WTC11 (cell line): ENCODE measurements at regions not wholly inside any gene's neighbourhood (a gene's known extent, or its start where the extent isn't known, plus 50 kb on each side); places are given as distances from the start of the nearest gene placed in this dataset.

Experiments
- ATAC-seq: fragments of 200-7000 bp; cut with Tn5 transposase; 2 replicates; pipeline ENCODE4 v1.10.0; 2021; ENCODE audit warnings: mild to moderate bottlenecking, moderate library complexity
- CTCF ChIA-PET: fragments of 300-600 bp; sonication (Branson Sonifier 250); formaldehyde crosslinking; loops from one replicate; lab custom pipeline; 2021; ENCODE audit warnings: antibody characterized with exemption; lab: Charles Lee
- POLR2A ChIA-PET: fragments of 350-600 bp; sonication (Branson Sonifier 250); formaldehyde crosslinking; loops from one replicate; lab custom pipeline; 2021; ENCODE audit warnings: antibody characterized with exemption; lab: Charles Lee
- DNase-seq: peaks from one replicate; pipeline ENCODE4 v3.0.0; 2021; ENCODE audit warnings: low spot score
- H3K27ac Mint-ChIP-seq: 2 replicates; pipeline ENCODE4 v1.8.0; 2021; ENCODE audit warnings: mixed read lengths
- H3K27me3 Mint-ChIP-seq: 2 replicates; pipeline ENCODE4 v1.8.0; 2021; ENCODE audit warnings: low read depth, mild to moderate bottlenecking, moderate library complexity, mixed read lengths
- H3K36me3 Mint-ChIP-seq: 2 replicates; pipeline ENCODE4 v1.8.0; 2021; ENCODE audit warnings: mixed read lengths
- H3K4me1 Mint-ChIP-seq: 2 replicates; pipeline ENCODE4 v1.8.0; 2022; ENCODE audit warnings: mixed read lengths
- H3K4me3 Mint-ChIP-seq: 2 replicates; pipeline ENCODE4 v1.8.0; 2021; ENCODE audit warnings: mild to moderate bottlenecking, moderate library complexity, mixed read lengths
- H3K9me3 Mint-ChIP-seq: 2 replicates; pipeline ENCODE4 v1.8.0; 2021; ENCODE audit warnings: mixed read lengths
- CREB1 ChIP-seq: sonication (generic); formaldehyde crosslinking; IDR thresholded peaks from 2 replicates; pipeline ENCODE4 v1.8.0; 2023; ENCODE audit warnings: mild to moderate bottlenecking, missing genetic modification reagents
- E2F4 ChIP-seq: sonication (generic); formaldehyde crosslinking; IDR thresholded peaks from 2 replicates; pipeline ENCODE4 v1.8.1; 2022; ENCODE audit warnings: low read depth, mild to moderate bottlenecking, moderate library complexity, missing genetic modification reagents, borderline replicate concordance
- ELF4 ChIP-seq: sonication (generic); formaldehyde crosslinking; IDR thresholded peaks from 2 replicates; pipeline ENCODE4 v1.8.1; 2022; ENCODE audit warnings: low read depth, mild to moderate bottlenecking, moderate library complexity, missing genetic modification reagents
- ETV6 ChIP-seq: sonication (generic); formaldehyde crosslinking; IDR thresholded peaks from 2 replicates; pipeline ENCODE4 v1.8.1; 2022; ENCODE audit warnings: mild to moderate bottlenecking, missing genetic modification reagents
- GABPB1 ChIP-seq: sonication (generic); formaldehyde crosslinking; IDR thresholded peaks from 2 replicates; pipeline ENCODE4 v1.8.1; 2023; ENCODE audit warnings: mild to moderate bottlenecking, missing genetic modification reagents
- GRHL2 ChIP-seq: fragments of 250-450 bp; sonication (Bioruptor Pico); IDR thresholded peaks from 2 replicates; pipeline ENCODE4 v1.8.0; 2022; ENCODE audit warnings: mild to moderate bottlenecking, moderate library complexity; ENCODE audit not compliant: insufficient replicate concordance, severe bottlenecking
- IRF2 ChIP-seq: sonication (generic); formaldehyde crosslinking; IDR thresholded peaks from 2 replicates; pipeline ENCODE4 v1.8.0; 2022; ENCODE audit warnings: low read depth, missing genetic modification reagents, borderline replicate concordance
- JAZF1 ChIP-seq: fragments of 250-450 bp; sonication (Bioruptor Pico); IDR thresholded peaks from 2 replicates; pipeline ENCODE4 v1.9.0; 2021; ENCODE audit warnings: moderate library complexity, mild to moderate bottlenecking, inconsistent platforms
- KAT7 ChIP-seq: sonication (generic); formaldehyde crosslinking; IDR thresholded peaks from 2 replicates; pipeline ENCODE4 v1.8.1; 2023; ENCODE audit warnings: missing genetic modification reagents, mild to moderate bottlenecking, borderline replicate concordance
- MAX ChIP-seq: sonication (generic); formaldehyde crosslinking; IDR thresholded peaks from 2 replicates; pipeline ENCODE4 v1.8.0; 2022; ENCODE audit warnings: mild to moderate bottlenecking, missing genetic modification reagents
- MLX ChIP-seq: sonication (generic); formaldehyde crosslinking; IDR thresholded peaks from 2 replicates; pipeline ENCODE4 v1.8.1; 2023; ENCODE audit warnings: mild to moderate bottlenecking, missing genetic modification reagents, moderate library complexity
- NFE2L1 ChIP-seq: sonication (generic); formaldehyde crosslinking; IDR thresholded peaks from 2 replicates; pipeline ENCODE4 v1.8.1; 2023; ENCODE audit warnings: missing genetic modification reagents
- NFYB ChIP-seq: sonication (generic); formaldehyde crosslinking; conservative IDR thresholded peaks from 2 replicates; pipeline ENCODE4 v1.8.0; 2022; ENCODE audit warnings: low read depth, missing genetic modification reagents
- NR3C1 ChIP-seq: sonication (generic); formaldehyde crosslinking; conservative IDR thresholded peaks from 2 replicates; pipeline ENCODE4 v1.8.1; 2023; ENCODE audit warnings: low read depth, mild to moderate bottlenecking, missing genetic modification reagents
- RELA ChIP-seq: sonication (generic); formaldehyde crosslinking; IDR thresholded peaks from 2 replicates; pipeline ENCODE4 v1.8.1; 2022; ENCODE audit warnings: missing genetic modification reagents, mild to moderate bottlenecking, borderline replicate concordance
- SMAD3 ChIP-seq: sonication (generic); formaldehyde crosslinking; IDR thresholded peaks from 2 replicates; pipeline ENCODE4 v1.8.0; 2022; ENCODE audit warnings: missing genetic modification reagents, mild to moderate bottlenecking, borderline replicate concordance
- SOX15 ChIP-seq: fragments of 250-450 bp; sonication (Bioruptor Pico); IDR thresholded peaks from 2 replicates; pipeline ENCODE4 v1.9.0; 2021; ENCODE audit warnings: mild to moderate bottlenecking
- TEAD1 ChIP-seq: sonication (generic); formaldehyde crosslinking; IDR thresholded peaks from 2 replicates; pipeline ENCODE4 v1.8.0; 2022; ENCODE audit warnings: mild to moderate bottlenecking, missing genetic modification reagents
- ZBTB21 ChIP-seq: sonication (generic); formaldehyde crosslinking; IDR thresholded peaks from 2 replicates; pipeline ENCODE4 v1.8.1; 2023; ENCODE audit warnings: mild to moderate bottlenecking, missing genetic modification reagents, borderline replicate concordance
- ZNF138 ChIP-seq: sonication (generic); formaldehyde crosslinking; conservative IDR thresholded peaks from 2 replicates; pipeline ENCODE4 v1.8.1; 2022; ENCODE audit warnings: mild to moderate bottlenecking, moderate library complexity, missing genetic modification reagents
- ZNF263 ChIP-seq: sonication (generic); formaldehyde crosslinking; IDR thresholded peaks from 2 replicates; pipeline ENCODE4 v1.8.1; 2022; ENCODE audit warnings: low read depth, mild to moderate bottlenecking, moderate library complexity, missing genetic modification reagents
- ZNF512 ChIP-seq: sonication (generic); formaldehyde crosslinking; IDR thresholded peaks from 2 replicates; pipeline ENCODE4 v1.8.1; 2022; ENCODE audit warnings: missing genetic modification reagents, borderline replicate concordance
- TF ChIP-seq, protein P1 (sequence below): sonication (generic); formaldehyde crosslinking; IDR thresholded peaks from 2 replicates; pipeline ENCODE4 v1.8.0; 2022; ENCODE audit warnings: mild to moderate bottlenecking, missing genetic modification reagents
- TF ChIP-seq, protein P2 (sequence below): fragments of 250-450 bp; sonication (Bioruptor Pico); conservative IDR thresholded peaks from 2 replicates; pipeline ENCODE4 v1.9.0; 2021; ENCODE audit warnings: mild to moderate bottlenecking
- TF ChIP-seq, protein P3 (sequence below): sonication (generic); formaldehyde crosslinking; IDR thresholded peaks from 2 replicates; pipeline ENCODE4 v1.8.1; 2023; ENCODE audit warnings: mild to moderate bottlenecking, moderate library complexity, missing genetic modification reagents
- TF ChIP-seq, protein P4 (sequence below): fragments of 250-450 bp; sonication (Bioruptor Pico); IDR thresholded peaks from 2 replicates; pipeline ENCODE4 v1.9.0; 2021; ENCODE audit warnings: mild to moderate bottlenecking

DNA sequence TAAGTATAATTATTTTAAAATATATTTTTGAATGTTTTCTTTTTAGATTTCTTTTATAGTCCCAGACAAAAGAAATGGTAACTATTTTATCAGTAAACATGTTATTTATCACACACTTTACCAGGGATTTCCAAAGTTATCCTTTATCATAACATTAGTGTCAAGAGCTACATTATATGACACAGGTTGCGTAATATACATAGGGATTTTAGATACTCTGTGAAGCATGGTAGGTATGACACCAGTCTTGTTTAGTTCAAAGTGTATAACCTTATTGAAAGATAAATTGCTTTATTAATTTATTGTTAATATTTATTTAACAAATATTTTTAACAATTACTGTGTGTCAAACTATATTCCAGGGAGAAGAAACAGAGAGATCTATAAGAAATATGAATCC, 163.3 kb upstream of the PABPC4L start:
- no peaks in the 10 kb centered on the region for H3K27me3 Mint-ChIP-seq
- no peak for DNase-seq
- H3K4me3 Mint-ChIP-seq = no peak overlapping the region
- no peak for TF ChIP-seq MLX (CRISPR knock-in tag)
- TF ChIP-seq SOX15 (CRISPR knock-in tag) = no peak
- TF ChIP-seq ZNF512 (CRISPR knock-in tag) = no peak
- no peak for TF ChIP-seq E2F4 (CRISPR knock-in tag)
- no peak for TF ChIP-seq IRF2 (CRISPR knock-in tag)
- TF ChIP-seq SMAD3 (CRISPR knock-in tag) = no peak
- TF ChIP-seq ZNF138 (CRISPR knock-in tag) = no peak
- TF ChIP-seq NR3C1 = no peak
- TF ChIP-seq, protein P1, sequence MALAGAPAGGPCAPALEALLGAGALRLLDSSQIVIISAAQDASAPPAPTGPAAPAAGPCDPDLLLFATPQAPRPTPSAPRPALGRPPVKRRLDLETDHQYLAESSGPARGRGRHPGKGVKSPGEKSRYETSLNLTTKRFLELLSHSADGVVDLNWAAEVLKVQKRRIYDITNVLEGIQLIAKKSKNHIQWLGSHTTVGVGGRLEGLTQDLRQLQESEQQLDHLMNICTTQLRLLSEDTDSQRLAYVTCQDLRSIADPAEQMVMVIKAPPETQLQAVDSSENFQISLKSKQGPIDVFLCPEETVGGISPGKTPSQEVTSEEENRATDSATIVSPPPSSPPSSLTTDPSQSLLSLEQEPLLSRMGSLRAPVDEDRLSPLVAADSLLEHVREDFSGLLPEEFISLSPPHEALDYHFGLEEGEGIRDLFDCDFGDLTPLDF = no peak
- TF ChIP-seq TEAD1 (CRISPR knock-in tag) = no peak
- TF ChIP-seq, protein P2, sequence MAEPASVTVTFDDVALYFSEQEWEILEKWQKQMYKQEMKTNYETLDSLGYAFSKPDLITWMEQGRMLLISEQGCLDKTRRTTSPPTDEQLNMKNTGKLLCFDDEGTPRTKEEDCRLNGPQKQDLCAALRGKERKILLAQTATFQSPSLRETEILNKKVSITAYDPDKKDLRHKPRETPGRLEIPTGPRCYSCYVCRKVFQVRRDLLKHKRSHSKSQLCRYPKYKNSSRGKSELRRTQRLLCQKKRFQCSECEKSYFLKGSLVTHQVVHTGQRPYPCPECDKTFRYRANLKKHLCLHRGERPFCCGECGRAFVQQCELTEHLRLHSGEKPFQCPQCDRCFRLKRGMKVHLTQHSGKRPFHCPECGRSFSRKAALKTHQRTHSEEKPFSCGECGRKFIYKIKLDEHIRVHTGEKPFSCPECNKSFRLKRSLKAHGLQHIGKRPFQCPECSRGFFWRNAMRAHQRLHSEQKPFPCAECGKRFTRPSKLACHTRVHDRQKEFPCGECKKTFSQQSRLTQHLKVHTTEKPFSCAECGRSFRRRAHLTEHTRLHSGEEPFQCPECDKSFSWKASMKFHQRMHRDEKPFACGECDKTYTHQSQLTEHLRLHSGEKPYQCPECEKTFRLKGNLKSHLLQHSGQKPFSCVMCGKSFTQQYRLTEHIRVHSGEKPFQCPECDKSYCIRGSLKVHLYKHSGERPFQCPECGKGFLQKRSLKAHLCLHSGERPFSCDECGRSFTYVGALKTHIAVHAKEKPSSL (CRISPR knock-in tag) = no peak
- no peak for TF ChIP-seq GRHL2 (CRISPR knock-in tag)
- TF ChIP-seq NFE2L1 (CRISPR knock-in tag) = no peak
- no peak for TF ChIP-seq GABPB1 (CRISPR knock-in tag)
- TF ChIP-seq MAX = no peak
- TF ChIP-seq, protein P3, sequence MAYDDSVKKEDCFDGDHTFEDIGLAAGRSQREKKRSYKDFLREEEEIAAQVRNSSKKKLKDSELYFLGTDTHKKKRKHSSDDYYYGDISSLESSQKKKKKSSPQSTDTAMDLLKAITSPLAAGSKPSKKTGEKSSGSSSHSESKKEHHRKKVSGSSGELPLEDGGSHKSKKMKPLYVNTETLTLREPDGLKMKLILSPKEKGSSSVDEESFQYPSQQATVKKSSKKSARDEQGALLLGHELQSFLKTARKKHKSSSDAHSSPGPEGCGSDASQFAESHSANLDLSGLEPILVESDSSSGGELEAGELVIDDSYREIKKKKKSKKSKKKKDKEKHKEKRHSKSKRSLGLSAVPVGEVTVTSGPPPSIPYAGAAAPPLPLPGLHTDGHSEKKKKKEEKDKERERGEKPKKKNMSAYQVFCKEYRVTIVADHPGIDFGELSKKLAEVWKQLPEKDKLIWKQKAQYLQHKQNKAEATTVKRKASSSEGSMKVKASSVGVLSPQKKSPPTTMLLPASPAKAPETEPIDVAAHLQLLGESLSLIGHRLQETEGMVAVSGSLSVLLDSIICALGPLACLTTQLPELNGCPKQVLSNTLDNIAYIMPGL (CRISPR knock-in tag) = no peak
- TF ChIP-seq ZBTB21 (CRISPR knock-in tag) = no peak
- TF ChIP-seq, all 79 proteins: peak for 0
- Mint-ChIP-seq H3K9me3 (no peaks in the 10 kb centered on the region), H3K27ac (no peak overlapping the region), H3K36me3 (no peaks in the 10 kb centered on the region), H3K4me1 (no peaks in the 10 kb centered on the region)
- ChIA-PET CTCF (no interaction called here), POLR2A (no interaction called here)
- ATAC-seq = no peak

DNA sequence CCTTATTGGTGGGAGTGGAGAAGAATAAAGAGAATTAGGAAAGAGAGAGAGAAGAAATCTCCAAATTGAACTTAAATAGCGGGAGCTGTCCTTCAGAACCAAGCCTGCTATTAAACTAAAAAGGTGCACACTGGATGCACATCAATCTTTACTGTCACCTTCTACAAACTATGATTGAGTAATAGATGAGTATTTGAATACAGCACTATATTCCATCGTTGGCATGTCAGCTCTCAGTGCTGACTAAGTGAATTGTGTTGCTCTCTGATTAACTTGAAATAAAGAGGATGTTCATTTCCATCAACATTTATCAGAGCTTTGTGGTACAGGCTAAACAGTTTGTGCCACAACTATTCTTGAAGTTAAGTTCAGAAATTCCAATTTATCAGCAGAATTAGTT, 143.7 kb upstream of the PABPC4L start:
- ATAC-seq (no peak), DNase-seq (no peak)
- H3K9me3 Mint-ChIP-seq = no peaks in the 10 kb centered on the region
- H3K4me1 Mint-ChIP-seq = no peaks in the 10 kb centered on the region
- H3K4me3 Mint-ChIP-seq = no peak overlapping the region
- no peaks in the 10 kb centered on the region for H3K27me3 Mint-ChIP-seq
- ChIA-PET CTCF (no interaction called here), POLR2A (no interaction called here)
- H3K27ac Mint-ChIP-seq = no peak overlapping the region
- no peaks in the 10 kb centered on the region for H3K36me3 Mint-ChIP-seq
- TF ChIP-seq KAT7 (CRISPR knock-in tag) = no peak
- no peak for TF ChIP-seq ZNF263 (CRISPR knock-in tag)
- TF ChIP-seq ELF4 = no peak
- no peak for TF ChIP-seq JAZF1 (CRISPR knock-in tag)
- TF ChIP-seq RELA (CRISPR knock-in tag) = no peak
- TF ChIP-seq, protein P4, sequence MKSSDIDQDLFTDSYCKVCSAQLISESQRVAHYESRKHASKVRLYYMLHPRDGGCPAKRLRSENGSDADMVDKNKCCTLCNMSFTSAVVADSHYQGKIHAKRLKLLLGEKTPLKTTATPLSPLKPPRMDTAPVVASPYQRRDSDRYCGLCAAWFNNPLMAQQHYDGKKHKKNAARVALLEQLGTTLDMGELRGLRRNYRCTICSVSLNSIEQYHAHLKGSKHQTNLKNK (CRISPR knock-in tag) = no peak
- no peak for TF ChIP-seq ETV6 (CRISPR knock-in tag)
- TF ChIP-seq, protein P1 = no peak
- TF ChIP-seq CREB1 = no peak
- no peak for TF ChIP-seq NFYB (CRISPR knock-in tag)
